Pancreas (tissue), 10 donors: ENCODE measurements at regions not wholly inside any gene's neighbourhood (a gene's known extent, or its start where the extent isn't known, plus 50 kb on each side); places are given as distances from the start of the nearest gene placed in this dataset.

Source experiments
- ATAC-seq, 4 donors: fragments of 200-7000 bp; cut with Tn5 transposase; one replicate each; pipeline versions ENCODE4 v1.8.0 to v1.9.1; 2020; ENCODE audit warnings: mild to moderate bottlenecking in 4 of 4, moderate library complexity in 4 of 4
- DNase-seq, 6 donors: peaks; one replicate each; pipeline ENCODE4 v3.0.0-alpha.2; 2020
- FAIRE-seq: peaks from 2 replicates; lab custom pipeline; 2012; peaks lifted over from hg19 to GRCh38; lab: Jason Lieb, UNC
- H3K27ac ChIP-seq, 4 donors: fragments of 200-600 bp; sonication (generic); 1 replicate in 3 of 4; 2 replicates in 1 of 4; pipeline versions ENCODE4 v1.5.0 to v1.8.0; 2020
- H3K27me3 ChIP-seq, 4 donors: fragments of 200-600 bp; one replicate each; pipeline ENCODE4 v1.8.0; 2021
- H3K36me3 ChIP-seq, 3 donors: fragments of 200-600 bp; sonication (generic) in 1 of 3; one replicate each; pipeline versions ENCODE4 v1.5.0 to v1.8.0; 2020 to 2021
- H3K4me1 ChIP-seq, 3 donors: fragments of 200-600 bp; one replicate each; pipeline ENCODE4 v1.8.0; 2021
- H3K4me3 ChIP-seq, 4 donors: fragments of 200-600 bp; sonication (generic) in 2 of 4; one replicate each; pipeline versions ENCODE4 v1.5.0 to v1.8.0; 2020 to 2021
- H3K9me3 ChIP-seq, 4 donors: fragments of 200-600 bp; one replicate each; pipeline ENCODE4 v1.8.0; 2021
- CTCF ChIP-seq, 4 donors: fragments of 200-600 bp; sonication (generic) in 3 of 4; IDR thresholded peaks; one replicate each; pipeline versions ENCODE4 v1.5.0 to v1.8.0; 2021; ENCODE audit warnings: antibody characterized with exemption in 4 of 4
- WGBS, 2 donors: extraction: QIAGEN DNeasy Blood & Tissue Kit; methylation state at CpG; one replicate each; pipeline ENCODE4 v1.1.7; 2013; 5-methylcytosine and 5-hydroxymethylcytosine counted together
- intact Hi-C, 3 donors: fragments of 100-400 bp; cut with DNase I; formaldehyde crosslinking; loops; one replicate each; pipeline versions ENCODE4 v1.11.1 to v1.14.2; 2022
- donor health status: healthy with polysubstance abuse.
- donor health status: DM: no; HTN: no; CAD: no; lungs with moderate emphysema.
- donor health status: DM: no; HTN: no; CAD: no.
- donor health status: control.
- donor health status: control.
- donor health status: Bipolar disorder and iron deficiency.
- donor health status: DM: yes; HTN: yes; CAD: no.
- donor health status: DM: no; HTN: no; CAD: no.
- donor health status: DM: no; HTN: no; CAD: no.
- donor health status: DM: yes; HTN: yes; CAD: no.

- FAIRE-seq (no peak), ATAC-seq (no peak), DNase-seq (no peak)
- 48 to 54% methylated on average over 2 of the region's 2 CpGs for WGBS, 2 donors
- Histone ChIP-seq H3K27me3 (no peaks in the 10 kb centered on the region), H3K4me3 (no peak overlapping the region), H3K9me3 (no peaks in the 10 kb centered on the region), H3K27ac (no peak overlapping the region), H3K36me3 (no peaks in the 10 kb centered on the region), H3K4me1 (no peaks in the 10 kb centered on the region)
- TF ChIP-seq CTCF (IDR thresholded peaks at IDR 0.05): no peak
- intact Hi-C loops: no loop called here
Observed at GRCh38 chr11:122020902-122021301, 95.1 kb downstream of the BLID start.

- no peak for TF ChIP-seq CTCF (IDR thresholded peaks at IDR 0.05)
- no peak overlapping the region for H3K27ac ChIP-seq
- no peaks in the 10 kb centered on the region for H3K9me3 ChIP-seq
- no peak for ATAC-seq
- WGBS, 2 donors: 71 to 84% methylated on average over 3 of the region's 3 CpGs
- H3K27me3 ChIP-seq: no peaks in the 10 kb centered on the region
- no peak for FAIRE-seq
- no peak for DNase-seq
- intact Hi-C loops: no loop called here
- no peaks in the 10 kb centered on the region for H3K4me1 ChIP-seq
- H3K4me3 ChIP-seq: no peak overlapping the region
- H3K36me3 ChIP-seq: no peaks in the 10 kb centered on the region
Observed at GRCh38 chr11:122019908-122020694, 95.9 kb downstream of the BLID start.

- no peak for DNase-seq
- no peak overlapping the region for H3K27ac ChIP-seq
- no peaks in the 10 kb centered on the region for H3K4me1 ChIP-seq
- H3K4me3 ChIP-seq: no peak overlapping the region
- no peak for TF ChIP-seq CTCF (IDR thresholded peaks at IDR 0.05)
- peak in 1 of 4 donors; percentile 62 for ATAC-seq
- WGBS, 2 donors: 49 to 52% methylated on average over 4 of the region's 4 CpGs
- no peaks in the 10 kb centered on the region for H3K36me3 ChIP-seq
- no peaks in the 10 kb centered on the region for H3K9me3 ChIP-seq
- no peak for FAIRE-seq
- H3K27me3 ChIP-seq: no peaks in the 10 kb centered on the region
- intact Hi-C loops: no loop called here
Observed at GRCh38 chr11:122007601-122008071, 108.4 kb downstream of the BLID start.

GRCh38 chr11:122004446-122004845, 111.6 kb downstream of the BLID start:
- FAIRE-seq: no peak
- no peak overlapping the region for H3K27ac ChIP-seq
- no peak overlapping the region for H3K4me3 ChIP-seq
- no peaks in the 10 kb centered on the region for H3K9me3 ChIP-seq
- WGBS, 2 donors: 83 to 92% methylated on average over 1 of the region's 1 CpG
- H3K4me1 ChIP-seq: no peaks in the 10 kb centered on the region
- no peak for ATAC-seq
- intact Hi-C loops: no loop called here
- H3K27me3 ChIP-seq: no peaks in the 10 kb centered on the region
- no peak for TF ChIP-seq CTCF (IDR thresholded peaks at IDR 0.05)
- no peaks in the 10 kb centered on the region for H3K36me3 ChIP-seq
- DNase-seq: no peak

GRCh38 chr11:122002926-122003325, 113.1 kb downstream of the BLID start:
- intact Hi-C loops: no loop called here
- Histone ChIP-seq H3K27me3 (no peaks in the 10 kb centered on the region), H3K4me1 (no peaks in the 10 kb centered on the region), H3K9me3 (no peaks in the 10 kb centered on the region), H3K4me3 (no peak overlapping the region), H3K36me3 (no peaks in the 10 kb centered on the region), H3K27ac (no peak overlapping the region)
- TF ChIP-seq CTCF (IDR thresholded peaks at IDR 0.05): no peak
- 53 to 62% methylated on average over 1 of the region's 1 CpG for WGBS, 2 donors
- no peak for DNase-seq
- no peak for FAIRE-seq
- no peak for ATAC-seq
